ENCODE measurements at regions not wholly inside any gene's neighbourhood (a gene's known extent, or its start where the extent isn't known, plus 50 kb on each side); places are given as distances from the start of the nearest gene placed in this dataset.
"Not testable (repeated sequence)": the region's sequence is repeated elsewhere in the genome, so short reads cannot be mapped to it uniquely, and the experiment has no call there.

DNA sequence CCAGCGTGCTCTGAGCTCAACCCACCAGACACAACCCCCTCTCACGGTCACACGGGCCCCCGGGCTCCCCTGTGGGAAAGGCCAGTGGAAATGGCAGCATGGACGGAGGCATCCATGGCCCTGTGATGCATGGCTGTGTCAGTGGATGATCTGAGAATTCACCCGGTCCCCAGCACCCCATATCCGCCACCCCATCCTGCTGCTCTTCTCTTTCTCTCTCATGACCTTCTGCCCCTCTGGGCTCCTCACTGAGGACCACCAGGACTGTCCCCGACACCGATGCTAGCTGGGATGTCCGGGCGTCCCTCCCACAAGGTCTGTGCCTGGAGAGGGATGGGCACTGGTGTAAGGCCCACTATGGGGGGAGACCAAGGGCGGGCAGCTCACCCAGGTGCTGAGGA, 282.2 kb downstream of the ADGRD1 start:
- H3K36me3 Mint-ChIP-seq (ENCODE audit: insufficient read depth): no peaks in the 10 kb centered on the region
- no peaks in the 10 kb centered on the region for H3K9me3 Mint-ChIP-seq (ENCODE audit: low read depth)
- no peak overlapping the region for H3K27ac Mint-ChIP-seq
- H3K27me3 Mint-ChIP-seq: peaks cover 7% of the 10 kb centered on the region
- no peak overlapping the region for H3K4me3 Mint-ChIP-seq (ENCODE audit: low read depth)
- TF ChIP-seq, protein P1, sequence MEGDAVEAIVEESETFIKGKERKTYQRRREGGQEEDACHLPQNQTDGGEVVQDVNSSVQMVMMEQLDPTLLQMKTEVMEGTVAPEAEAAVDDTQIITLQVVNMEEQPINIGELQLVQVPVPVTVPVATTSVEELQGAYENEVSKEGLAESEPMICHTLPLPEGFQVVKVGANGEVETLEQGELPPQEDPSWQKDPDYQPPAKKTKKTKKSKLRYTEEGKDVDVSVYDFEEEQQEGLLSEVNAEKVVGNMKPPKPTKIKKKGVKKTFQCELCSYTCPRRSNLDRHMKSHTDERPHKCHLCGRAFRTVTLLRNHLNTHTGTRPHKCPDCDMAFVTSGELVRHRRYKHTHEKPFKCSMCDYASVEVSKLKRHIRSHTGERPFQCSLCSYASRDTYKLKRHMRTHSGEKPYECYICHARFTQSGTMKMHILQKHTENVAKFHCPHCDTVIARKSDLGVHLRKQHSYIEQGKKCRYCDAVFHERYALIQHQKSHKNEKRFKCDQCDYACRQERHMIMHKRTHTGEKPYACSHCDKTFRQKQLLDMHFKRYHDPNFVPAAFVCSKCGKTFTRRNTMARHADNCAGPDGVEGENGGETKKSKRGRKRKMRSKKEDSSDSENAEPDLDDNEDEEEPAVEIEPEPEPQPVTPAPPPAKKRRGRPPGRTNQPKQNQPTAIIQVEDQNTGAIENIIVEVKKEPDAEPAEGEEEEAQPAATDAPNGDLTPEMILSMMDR (IDR thresholded peaks at IDR 0.05; ENCODE audit: unreplicated experiment): no peak
- H3K4me1 Mint-ChIP-seq (ENCODE audit: low read depth): peaks cover 9% of the 10 kb centered on the region
- no peak for DNase-seq (ENCODE audit: low spot score, unreplicated experiment)

GRCh38 chr12:131239384-131240094, 285.8 kb downstream of the ADGRD1 start:
- H3K9me3 Mint-ChIP-seq (ENCODE audit: low read depth): no peaks in the 10 kb centered on the region
- no peaks in the 10 kb centered on the region for H3K27me3 Mint-ChIP-seq
- no peak overlapping the region for H3K27ac Mint-ChIP-seq
- no peak overlapping the region for H3K4me3 Mint-ChIP-seq (ENCODE audit: low read depth)
- peaks cover 3% of the 10 kb centered on the region for H3K4me1 Mint-ChIP-seq (ENCODE audit: low read depth)
- DNase-seq (ENCODE audit: low spot score, unreplicated experiment): no peak
- H3K36me3 Mint-ChIP-seq (ENCODE audit: insufficient read depth): no peaks in the 10 kb centered on the region
- TF ChIP-seq, protein P1 (IDR thresholded peaks at IDR 0.05; ENCODE audit: unreplicated experiment): no peak

DNA sequence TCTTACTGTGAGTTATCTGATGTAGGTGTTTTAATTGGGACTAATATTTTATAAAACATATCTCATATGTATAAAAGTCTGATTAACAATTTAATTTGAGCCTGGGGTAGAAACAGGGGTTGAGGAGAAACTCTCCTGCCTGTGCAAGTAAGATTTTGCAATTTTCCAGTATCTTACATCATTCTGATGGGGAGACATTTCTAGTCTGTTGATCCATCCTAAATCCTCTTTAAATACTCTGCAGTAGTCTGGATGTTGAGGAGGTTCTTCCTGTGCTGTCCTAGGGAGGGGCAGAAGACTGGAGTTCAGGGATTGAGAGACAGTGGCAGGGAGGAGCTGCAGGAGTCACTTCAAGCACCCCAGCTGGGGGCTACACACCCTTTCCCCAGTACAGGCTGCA, 287.8 kb downstream of the ADGRD1 start:
- Mint-ChIP-seq H3K36me3 (ENCODE audit: insufficient read depth) (no peaks in the 10 kb centered on the region), H3K4me1 (ENCODE audit: low read depth) (no peaks in the 10 kb centered on the region), H3K4me3 (ENCODE audit: low read depth) (no peak overlapping the region), H3K27ac (no peak overlapping the region), H3K9me3 (ENCODE audit: low read depth) (no peaks in the 10 kb centered on the region), H3K27me3 (peaks cover 2% of the 10 kb centered on the region)
- TF ChIP-seq, protein P1 (IDR thresholded peaks at IDR 0.05; ENCODE audit: unreplicated experiment): no peak
- no peak for DNase-seq (ENCODE audit: low spot score, unreplicated experiment)

- no peak overlapping the region for H3K4me3 Mint-ChIP-seq (ENCODE audit: low read depth)
- no peaks in the 10 kb centered on the region for H3K36me3 Mint-ChIP-seq (ENCODE audit: insufficient read depth)
- peaks cover 8% of the 10 kb centered on the region for H3K27me3 Mint-ChIP-seq
- peak overlapping the region; percentile 37 for H3K27ac Mint-ChIP-seq
- H3K4me1 Mint-ChIP-seq (ENCODE audit: low read depth): no peaks in the 10 kb centered on the region
- H3K9me3 Mint-ChIP-seq (ENCODE audit: low read depth): no peaks in the 10 kb centered on the region
- DNase-seq (ENCODE audit: low spot score, unreplicated experiment): no peak
- TF ChIP-seq, protein P1 (IDR thresholded peaks at IDR 0.05; ENCODE audit: unreplicated experiment): no peak
Measured at GRCh38 chr12:131242741-131243496, 289.2 kb downstream of the ADGRD1 start.

- not testable (repeated sequence) for DNase-seq (ENCODE audit: low spot score, unreplicated experiment); H3K4me3 Mint-ChIP-seq (ENCODE audit: low read depth); H3K9me3 Mint-ChIP-seq (ENCODE audit: low read depth); H3K4me1 Mint-ChIP-seq (ENCODE audit: low read depth); H3K27ac Mint-ChIP-seq; H3K36me3 Mint-ChIP-seq (ENCODE audit: insufficient read depth)
- H3K27me3 Mint-ChIP-seq: peaks cover 15% of the 10 kb centered on the region
Measured at GRCh38 chr12:131244157-131244688, 290.5 kb downstream of the ADGRD1 start.

DNA sequence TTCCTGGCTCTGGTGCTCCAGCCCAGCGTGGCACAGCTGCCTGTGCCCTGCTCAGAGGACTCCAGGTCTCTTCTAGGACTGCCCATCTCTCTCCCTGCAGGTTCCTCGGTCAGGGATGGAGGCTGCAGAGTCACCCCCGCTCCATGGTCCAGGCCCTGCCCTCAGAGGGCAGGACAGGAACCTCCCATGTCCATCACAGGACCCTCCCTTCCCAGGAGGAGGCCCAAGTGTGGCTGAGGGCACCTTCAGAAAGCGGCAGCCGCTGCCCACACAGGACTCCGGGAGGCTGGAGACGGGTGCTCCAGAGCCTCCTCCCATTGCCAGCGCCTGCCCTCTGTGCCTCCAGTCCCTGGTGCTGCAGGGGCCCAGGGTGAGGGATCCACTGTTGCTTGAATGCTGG, 291.5 kb downstream of the ADGRD1 start:
- not testable (repeated sequence) for H3K9me3 Mint-ChIP-seq (ENCODE audit: low read depth); H3K4me1 Mint-ChIP-seq (ENCODE audit: low read depth); H3K27ac Mint-ChIP-seq; H3K36me3 Mint-ChIP-seq (ENCODE audit: insufficient read depth); DNase-seq (ENCODE audit: low spot score, unreplicated experiment); H3K4me3 Mint-ChIP-seq (ENCODE audit: low read depth)
- peaks cover 15% of the 10 kb centered on the region for H3K27me3 Mint-ChIP-seq
